ENCODE measurements at regions not wholly inside any gene's neighbourhood (a gene's known extent, or its start where the extent isn't known, plus 50 kb on each side); places are given as distances from the start of the nearest gene placed in this dataset.

GRCh38 chr1:72804541-72804940 is 522.2 kb upstream of the NEGR1 start:
- Histone ChIP-seq H3K27ac (no peak overlapping the region), H3K4me3 (no peak overlapping the region), H3K4me1 (replicated peaks in 1 of 2) (no peaks in the 10 kb centered on the region)
- no peak for ATAC-seq (replicated peaks in 6 of 8)
- in situ Hi-C loops (cut with MboI; ENCODE audit: low pct_unique_long_range_greater_than_20kb in 2 of 9, low sequenced_read_pairs in 9 of 9, unreplicated experiment in 9 of 9) = no loop called here

DNA sequence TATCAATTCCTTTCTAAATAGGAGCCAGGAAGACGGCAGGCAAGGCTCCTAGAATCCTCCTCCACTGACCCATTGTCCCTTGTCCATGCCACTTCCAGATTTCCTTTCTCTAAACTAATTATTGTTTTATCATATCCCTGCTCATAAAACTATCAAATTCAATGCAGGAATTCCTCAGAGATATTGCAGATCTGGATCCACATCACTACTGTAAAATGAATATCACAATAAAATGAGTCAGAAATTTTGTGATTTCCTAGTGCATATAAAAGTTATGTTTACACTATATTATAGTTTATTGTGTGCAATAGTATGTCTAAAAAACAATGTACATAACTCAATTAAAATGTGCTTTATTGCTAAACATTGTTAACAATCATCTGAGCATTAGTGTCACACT is 498.7 kb upstream of the NEGR1 start:
- no peak overlapping the region for H3K27ac ChIP-seq
- in situ Hi-C loops (cut with MboI; ENCODE audit: low pct_unique_long_range_greater_than_20kb in 2 of 9, low sequenced_read_pairs in 9 of 9, unreplicated experiment in 9 of 9) = no loop called here
- H3K4me3 ChIP-seq = no peak overlapping the region
- no peak for ATAC-seq (replicated peaks in 6 of 8)
- no peaks in the 10 kb centered on the region for H3K4me1 ChIP-seq (replicated peaks in 1 of 2)
- 25 to 91% (median 86%) methylated on average over 1 of the region's 1 CpG; no CpG with 5 or more reads in 3 of the 10 experiments for WGBS, 10 experiments

GRCh38 chr1:72780212-72780611 is 497.9 kb upstream of the NEGR1 start:
- WGBS, 10 experiments = 29 to 100% (median 100%) methylated on average over 1 of the region's 1 CpG; no CpG with 5 or more reads in 5 of the 10 experiments
- ATAC-seq (replicated peaks in 6 of 8) = no peak
- H3K4me1 ChIP-seq (replicated peaks in 1 of 2) = no peaks in the 10 kb centered on the region
- H3K4me3 ChIP-seq = no peak overlapping the region
- in situ Hi-C loops (cut with MboI; ENCODE audit: low pct_unique_long_range_greater_than_20kb in 2 of 9, low sequenced_read_pairs in 9 of 9, unreplicated experiment in 9 of 9) = no loop called here
- no peak overlapping the region for H3K27ac ChIP-seq

- no peak overlapping the region for H3K4me3 ChIP-seq
- in situ Hi-C loops (cut with MboI; ENCODE audit: low pct_unique_long_range_greater_than_20kb in 2 of 9, low sequenced_read_pairs in 9 of 9, unreplicated experiment in 9 of 9) = no loop called here
- H3K27ac ChIP-seq = no peak overlapping the region
- no peaks in the 10 kb centered on the region for H3K4me1 ChIP-seq (replicated peaks in 1 of 2)
- peak in 1 of 8 experiments; percentile 45 for ATAC-seq (replicated peaks in 6 of 8)
These were observed 495.6 kb upstream of the NEGR1 start for GRCh38 chr1:72777918-72778317.

- WGBS, 10 experiments = 0 to 96% (median 84%) methylated on average over 1 to 2 of the region's 2 CpGs; no CpG with 5 or more reads in 1 of the 10 experiments
- no peak for ATAC-seq (replicated peaks in 6 of 8)
- Histone ChIP-seq H3K4me3 (no peak overlapping the region), H3K27ac (no peak overlapping the region), H3K4me1 (replicated peaks in 1 of 2) (no peaks in the 10 kb centered on the region)
- in situ Hi-C loops (cut with MboI; ENCODE audit: low pct_unique_long_range_greater_than_20kb in 2 of 9, low sequenced_read_pairs in 9 of 9, unreplicated experiment in 9 of 9) = no loop called here
These were observed 481.1 kb upstream of the NEGR1 start for GRCh38 chr1:72763481-72763880.

DNA sequence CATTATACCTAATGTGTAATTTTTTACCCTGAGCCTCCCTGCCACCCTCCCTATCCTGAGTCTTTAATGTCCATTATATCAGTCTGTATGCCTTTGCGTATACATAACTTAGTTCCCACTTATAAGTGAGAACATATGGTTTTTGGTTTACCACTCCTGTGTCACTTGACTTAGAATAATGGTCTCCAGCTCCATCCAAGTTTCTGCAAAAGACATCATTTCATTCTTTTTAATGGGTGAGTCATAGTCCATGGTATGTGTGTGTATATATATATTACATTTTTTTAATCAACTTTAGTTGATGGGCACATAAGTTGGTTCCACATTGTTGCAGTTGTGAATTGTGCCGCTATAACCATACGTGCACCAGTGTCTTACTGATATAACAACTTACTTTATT is 477.1 kb upstream of the NEGR1 start:
- in situ Hi-C loops (cut with MboI; ENCODE audit: low pct_unique_long_range_greater_than_20kb in 2 of 9, low sequenced_read_pairs in 9 of 9, unreplicated experiment in 9 of 9) = no loop called here
- WGBS, 10 experiments = 0 to 100% (median 51%) methylated on average over 1 to 3 of the region's 3 CpGs
- H3K4me3 ChIP-seq = no peak overlapping the region
- no peak overlapping the region for H3K27ac ChIP-seq
- H3K4me1 ChIP-seq (replicated peaks in 1 of 2) = no peaks in the 10 kb centered on the region
- ATAC-seq (replicated peaks in 6 of 8) = no peak

DNA sequence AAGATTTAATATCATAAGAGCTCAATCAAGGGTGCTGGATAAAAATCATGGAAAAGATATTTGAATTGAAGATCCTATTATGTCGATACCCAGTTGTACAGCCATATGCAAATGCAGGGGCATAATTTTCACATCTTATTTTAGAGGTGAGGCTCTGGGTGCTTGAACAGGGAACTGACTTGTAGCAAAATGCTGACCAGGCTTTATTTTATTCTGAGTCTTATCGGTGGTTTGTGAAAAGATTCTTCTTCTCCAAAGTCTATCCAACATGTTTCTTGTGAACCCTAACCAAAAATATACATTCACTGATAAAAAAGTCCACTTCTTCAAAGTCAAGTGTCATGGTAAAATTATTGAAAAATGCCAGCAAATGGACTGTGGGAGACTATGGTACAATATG is 475.5 kb upstream of the NEGR1 start:
- H3K4me1 ChIP-seq (replicated peaks in 1 of 2) = no peaks in the 10 kb centered on the region
- ATAC-seq (replicated peaks in 6 of 8) = no peak
- in situ Hi-C loops (cut with MboI; ENCODE audit: low pct_unique_long_range_greater_than_20kb in 2 of 9, low sequenced_read_pairs in 9 of 9, unreplicated experiment in 9 of 9) = no loop called here
- 7 to 100% (median 96%) methylated on average over 1 to 2 of the region's 2 CpGs; no CpG with 5 or more reads in 2 of the 10 experiments for WGBS, 10 experiments
- H3K27ac ChIP-seq = no peak overlapping the region
- no peak overlapping the region for H3K4me3 ChIP-seq

DNA sequence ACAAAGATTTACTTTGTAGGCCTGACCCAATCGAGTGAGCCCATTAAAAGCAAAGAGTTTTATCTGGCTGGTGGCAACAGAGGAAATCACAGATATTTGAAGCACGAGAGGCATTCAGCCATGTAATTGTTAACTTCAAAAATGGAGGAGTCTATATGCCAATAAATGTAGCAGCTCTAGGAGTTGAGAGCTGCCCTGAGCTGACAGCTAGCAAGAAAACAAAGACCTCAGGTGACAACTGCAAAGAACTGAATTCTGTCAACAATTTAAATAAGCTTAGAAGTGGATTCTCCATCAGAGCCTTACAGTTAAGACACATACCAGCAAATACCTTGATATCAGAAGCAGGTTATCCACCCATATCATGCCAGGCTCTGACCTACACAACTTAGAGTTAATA is 463.1 kb upstream of the NEGR1 start:
- in situ Hi-C loops (cut with MboI; ENCODE audit: low pct_unique_long_range_greater_than_20kb in 2 of 9, low sequenced_read_pairs in 9 of 9, unreplicated experiment in 9 of 9) = no loop called here
- no peak overlapping the region for H3K4me3 ChIP-seq
- WGBS, 10 experiments = 0 to 100% (median 80%) methylated on average over 1 to 2 of the region's 2 CpGs; no CpG with 5 or more reads in 1 of the 10 experiments
- H3K4me1 ChIP-seq (replicated peaks in 1 of 2) = no peaks in the 10 kb centered on the region
- no peak overlapping the region for H3K27ac ChIP-seq
- ATAC-seq (replicated peaks in 6 of 8) = no peak

DNA sequence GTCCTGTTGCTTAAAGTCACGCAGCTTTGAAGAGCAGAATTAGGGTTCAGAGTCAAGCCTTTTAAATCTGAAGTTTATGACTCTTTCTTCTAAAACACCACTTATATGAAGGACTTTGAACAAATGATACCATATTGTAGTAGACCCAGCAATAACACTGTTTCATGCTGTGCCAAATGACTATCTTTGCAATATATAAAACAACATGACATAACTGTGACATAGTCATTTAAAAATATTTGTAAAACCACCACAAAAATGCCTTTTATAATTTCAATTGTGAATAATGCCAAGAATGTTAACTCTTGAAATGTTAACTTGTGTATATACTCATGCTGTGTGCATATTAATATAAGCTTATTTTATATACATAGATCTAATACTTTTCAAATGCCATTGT is 452.1 kb upstream of the NEGR1 start:
- Histone ChIP-seq H3K4me3 (no peak overlapping the region), H3K4me1 (replicated peaks in 1 of 2) (no peaks in the 10 kb centered on the region), H3K27ac (no peak overlapping the region)
- 0 to 100% (median 93%) methylated on average over 1 of the region's 1 CpG; no CpG with 5 or more reads in 1 of the 10 experiments for WGBS, 10 experiments
- in situ Hi-C loops (cut with MboI; ENCODE audit: low pct_unique_long_range_greater_than_20kb in 2 of 9, low sequenced_read_pairs in 9 of 9, unreplicated experiment in 9 of 9) = no loop called here
- no peak for ATAC-seq (replicated peaks in 6 of 8)

DNA sequence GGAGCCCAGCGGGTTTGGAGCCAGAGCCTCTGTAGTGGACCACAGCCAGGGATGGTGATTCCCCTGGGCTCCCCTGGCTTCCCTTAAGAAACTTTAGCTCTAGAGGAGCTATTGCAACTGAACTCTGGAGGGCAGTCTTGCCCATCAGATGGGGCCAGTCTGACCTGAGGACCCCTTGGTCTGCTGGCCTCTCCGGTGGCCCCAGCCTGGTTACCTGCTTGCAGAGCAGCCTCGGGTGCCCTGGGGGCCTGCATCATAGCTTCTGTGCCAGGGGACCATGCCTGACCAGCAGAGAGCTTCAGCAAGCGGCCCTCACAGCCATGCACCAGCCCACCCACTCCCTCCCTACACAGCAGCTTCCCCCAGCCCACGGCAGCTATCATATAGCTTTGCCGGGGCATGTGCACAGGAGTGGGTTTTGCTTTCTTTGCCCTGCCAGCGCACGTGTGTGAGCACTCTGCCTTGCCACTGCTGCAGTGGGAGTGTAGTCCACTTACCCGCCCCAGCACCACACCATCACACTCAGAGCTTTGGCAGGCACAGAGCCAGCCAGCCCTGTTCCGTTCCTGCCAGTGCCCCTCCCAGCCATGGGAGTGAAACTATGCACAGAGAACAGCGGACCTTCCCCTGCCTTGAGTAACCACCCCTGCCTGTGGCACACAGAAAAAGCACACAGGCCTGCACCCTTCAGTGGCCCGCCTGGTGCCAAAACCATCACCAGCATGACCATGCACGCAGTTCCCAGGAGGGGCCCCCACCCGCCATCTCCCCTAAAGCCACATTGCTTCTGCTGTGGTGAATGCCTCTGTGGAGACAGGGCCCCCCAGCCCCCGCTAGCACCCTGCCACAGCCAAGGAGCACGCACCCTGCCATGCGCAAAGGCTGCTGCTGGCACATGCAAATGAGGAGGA is 442.9 kb upstream of the NEGR1 start:
- Histone ChIP-seq H3K4me3 (no peak overlapping the region), H3K4me1 (replicated peaks in 1 of 2) (no peaks in the 10 kb centered on the region), H3K27ac (no peak overlapping the region)
- 0 to 100% (median 80%) methylated on average over 2 to 8 of the region's 17 CpGs; no CpG with 5 or more reads in 3 of the 10 experiments for WGBS, 10 experiments
- in situ Hi-C loops (cut with MboI; ENCODE audit: low pct_unique_long_range_greater_than_20kb in 2 of 9, low sequenced_read_pairs in 9 of 9, unreplicated experiment in 9 of 9) = no loop called here
- peak in 2 of 8 experiments; percentile 40 to 53 for ATAC-seq (replicated peaks in 6 of 8)

DNA sequence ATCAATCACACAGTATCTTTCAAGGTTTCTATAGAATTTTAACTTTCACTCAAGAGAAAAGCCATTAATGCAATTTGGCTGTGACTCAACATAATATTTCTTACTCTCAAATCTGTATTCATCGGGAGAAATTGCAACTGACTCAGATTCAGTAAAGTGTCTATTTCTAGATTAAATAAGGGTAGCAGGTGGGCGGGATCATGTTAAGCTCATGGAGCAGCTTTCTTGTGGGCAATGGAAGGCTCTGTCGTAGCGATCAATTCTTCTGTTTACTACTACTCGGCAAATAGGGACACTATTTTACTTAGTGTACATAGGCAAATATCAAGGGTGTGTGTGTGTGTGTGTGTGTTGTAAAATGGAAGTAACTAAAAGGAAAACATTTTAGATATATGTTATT is 423.6 kb upstream of the NEGR1 start:
- in situ Hi-C loops (cut with MboI; ENCODE audit: low pct_unique_long_range_greater_than_20kb in 2 of 9, low sequenced_read_pairs in 9 of 9, unreplicated experiment in 9 of 9) = no loop called here
- peaks cover 0 to 4% of the 10 kb centered on the region in 2 donors for H3K4me1 ChIP-seq (replicated peaks in 1 of 2)
- no peak overlapping the region for H3K4me3 ChIP-seq
- no peak overlapping the region for H3K27ac ChIP-seq
- no peak for ATAC-seq (replicated peaks in 6 of 8)
- 33 to 98% (median 86%) methylated on average over 1 to 5 of the region's 5 CpGs for WGBS, 10 experiments

DNA sequence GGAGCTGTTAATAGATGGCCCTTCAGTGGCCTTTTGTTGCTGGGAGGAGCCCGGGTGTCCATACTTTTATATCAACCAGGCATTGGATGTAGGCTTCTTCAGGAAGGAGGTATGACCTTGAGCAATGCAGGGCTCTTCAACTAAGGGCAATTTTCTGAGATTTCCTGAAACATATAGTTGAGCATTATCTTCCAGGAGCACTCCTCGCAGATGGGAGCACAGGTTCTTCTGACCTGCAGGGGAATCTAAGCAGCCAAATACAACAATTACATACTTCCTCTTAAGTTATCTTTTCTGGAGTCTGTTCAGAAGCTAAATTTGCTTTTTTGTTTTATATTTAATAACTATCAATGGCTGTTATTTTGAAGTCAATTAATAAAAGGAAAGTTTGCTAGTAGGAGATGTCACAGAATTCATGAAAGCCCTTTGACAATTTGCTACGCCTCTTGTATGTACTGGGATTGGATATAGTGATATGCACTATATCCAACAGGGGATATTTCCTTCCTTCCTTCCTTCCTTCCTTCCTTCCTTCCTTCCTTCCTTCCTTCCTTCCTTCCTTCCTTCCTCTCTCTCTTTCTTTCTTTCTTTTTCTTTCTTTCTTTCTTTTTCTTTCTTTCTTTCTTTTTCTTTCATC is 422.6 kb upstream of the NEGR1 start:
- in situ Hi-C loops (cut with MboI; ENCODE audit: low pct_unique_long_range_greater_than_20kb in 2 of 9, low sequenced_read_pairs in 9 of 9, unreplicated experiment in 9 of 9) = no loop called here
- WGBS, 10 experiments = 0 to 100% (median 80%) methylated on average over 1 to 3 of the region's 3 CpGs; no CpG with 5 or more reads in 1 of the 10 experiments
- ATAC-seq (replicated peaks in 6 of 8) = no peak
- no peak overlapping the region for H3K4me3 ChIP-seq
- peaks cover 0 to 4% of the 10 kb centered on the region in 2 donors for H3K4me1 ChIP-seq (replicated peaks in 1 of 2)
- no peak overlapping the region for H3K27ac ChIP-seq

- peaks cover 0 to 3% of the 10 kb centered on the region in 2 donors for H3K4me1 ChIP-seq (replicated peaks in 1 of 2)
- in situ Hi-C loops (cut with MboI; ENCODE audit: low pct_unique_long_range_greater_than_20kb in 2 of 9, low sequenced_read_pairs in 9 of 9, unreplicated experiment in 9 of 9) = no loop called here
- ATAC-seq (replicated peaks in 6 of 8) = no peak
- no peak overlapping the region for H3K27ac ChIP-seq
- H3K4me3 ChIP-seq = no peak overlapping the region
- WGBS, 10 experiments = 0 to 97% (median 62%) methylated on average over 1 to 2 of the region's 2 CpGs
These were observed 415.1 kb upstream of the NEGR1 start for GRCh38 chr1:72697410-72697809.
